HG02870 (cell line): ENCODE measurements at regions not wholly inside any gene's neighbourhood (a gene's known extent, or its start where the extent isn't known, plus 50 kb on each side); places are given as distances from the start of the nearest gene placed in this dataset.

Experiments
- ATAC-seq: cut with Tn5 transposase; IDR thresholded peaks from one replicate; pipeline ENCODE4 v1.9.1; 2021; ENCODE audit warnings: mild to moderate bottlenecking, moderate library complexity; ENCODE audit not compliant: unreplicated experiment

GRCh38 chr4:178894126-178894525, 1451.9 kb upstream of the AGA start:
- ATAC-seq, result no peak

- ATAC-seq, result no peak
These were observed 1456.8 kb upstream of the AGA start for GRCh38 chr4:178899084-178899483.

- no peak for ATAC-seq
These were observed 1475.5 kb upstream of the AGA start for GRCh38 chr4:178917756-178918155.

GRCh38 chr4:178937130-178937529, 1494.9 kb upstream of the AGA start:
- no peak for ATAC-seq

DNA sequence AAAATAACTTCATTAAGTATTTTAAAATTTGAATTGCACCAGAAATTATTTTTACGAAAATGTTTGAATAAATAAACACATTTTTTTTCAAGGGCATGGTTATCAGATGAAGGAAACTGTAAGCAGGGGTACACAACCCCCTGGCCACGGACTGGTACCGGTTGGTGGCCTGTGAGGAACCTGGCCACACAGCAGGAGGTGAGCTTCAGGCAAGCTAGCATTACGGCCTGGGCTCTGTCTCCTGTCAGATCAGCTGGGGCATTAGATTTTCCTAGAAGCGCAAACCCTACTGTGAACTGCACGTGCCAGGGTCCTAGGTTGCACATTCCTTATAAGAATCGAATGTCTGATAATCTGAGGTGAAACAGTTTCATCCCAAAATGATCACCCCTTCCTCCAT, 1499.7 kb upstream of the AGA start:
- no peak for ATAC-seq

DNA sequence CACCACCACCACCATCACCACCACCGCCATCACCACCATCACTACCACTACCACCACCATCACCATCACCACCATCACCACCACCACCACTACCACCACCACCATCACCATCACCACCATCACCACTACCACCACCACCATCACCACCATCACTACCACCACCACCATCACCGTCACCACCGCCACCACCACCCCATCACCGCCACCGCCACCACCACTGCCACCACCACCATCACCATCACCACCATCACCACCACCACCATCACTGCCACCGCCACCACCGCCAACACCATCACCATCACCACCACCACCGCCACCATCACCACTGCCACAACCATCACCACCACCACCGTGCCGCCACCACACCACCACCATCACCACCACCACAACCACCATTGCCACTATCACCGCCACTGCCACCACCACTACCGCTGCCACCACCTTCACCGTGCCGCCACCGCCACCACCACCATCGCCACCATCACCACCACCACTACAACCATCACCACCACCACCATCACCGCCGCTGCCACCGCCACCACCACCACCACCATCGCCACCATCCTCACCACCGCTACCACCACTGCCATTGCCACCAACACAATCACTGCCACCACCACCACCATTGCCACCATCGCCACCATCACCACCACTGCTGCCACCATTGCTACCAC, 1511.3 kb upstream of the AGA start:
- ATAC-seq, result no peak

GRCh38 chr4:178955614-178956013, 1513.4 kb upstream of the AGA start:
- no peak for ATAC-seq

DNA sequence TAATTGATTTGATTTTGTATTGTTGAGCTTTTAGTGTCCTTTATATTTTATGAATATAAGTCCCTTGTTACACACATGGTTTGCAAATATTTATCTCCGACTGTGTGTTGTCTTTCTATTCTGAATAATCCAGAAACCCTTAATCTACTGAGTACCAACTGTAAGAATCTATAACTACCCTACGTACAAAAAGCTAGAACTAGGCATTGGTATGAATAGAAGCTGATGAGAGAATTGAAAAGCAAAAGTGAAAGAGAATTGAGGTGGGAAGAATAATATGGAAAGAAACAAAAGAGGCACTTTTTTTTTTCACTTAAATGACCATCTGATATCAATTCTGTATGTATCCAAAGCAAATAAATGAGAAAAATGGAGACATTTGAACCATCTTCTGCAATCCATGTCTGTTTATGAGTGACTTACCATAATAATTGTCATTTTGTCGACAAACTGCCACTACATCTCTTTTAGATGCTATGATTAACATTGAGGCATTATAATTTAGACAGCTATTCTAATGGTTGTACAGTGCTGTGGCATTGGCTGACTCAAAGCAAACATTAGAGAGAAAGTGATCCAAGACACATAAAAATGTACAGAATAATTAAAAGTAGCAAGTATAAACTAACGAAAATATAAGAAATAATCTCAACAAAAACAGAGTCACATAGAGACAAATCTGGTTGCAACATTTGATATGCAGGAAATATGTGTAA, 1516.6 kb upstream of the AGA start:
- no peak for ATAC-seq

- no peak for ATAC-seq
These were observed 1521.3 kb upstream of the AGA start for GRCh38 chr4:178963446-178964045.

DNA sequence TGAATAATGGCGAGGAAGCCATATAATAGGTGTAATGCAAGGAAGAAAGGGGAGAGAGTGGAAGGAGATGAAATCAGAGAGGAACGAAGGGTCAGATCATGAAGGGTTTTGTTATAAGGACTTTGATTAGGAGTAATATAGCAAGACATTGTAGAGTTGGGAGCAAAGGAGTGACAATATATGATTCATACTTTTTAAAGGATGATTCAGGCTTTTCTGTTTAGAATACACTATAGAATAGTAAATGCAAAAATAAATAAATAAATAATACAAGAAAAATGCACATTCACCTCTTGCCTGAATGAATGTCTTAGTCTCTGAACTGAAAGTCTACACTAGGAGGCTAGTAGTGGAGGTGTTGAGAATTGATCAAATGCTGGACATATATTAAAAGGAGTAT, 1524.4 kb upstream of the AGA start:
- no peak for ATAC-seq

GRCh38 chr4:178970433-178971140, 1528.3 kb upstream of the AGA start:
- no peak for ATAC-seq

DNA sequence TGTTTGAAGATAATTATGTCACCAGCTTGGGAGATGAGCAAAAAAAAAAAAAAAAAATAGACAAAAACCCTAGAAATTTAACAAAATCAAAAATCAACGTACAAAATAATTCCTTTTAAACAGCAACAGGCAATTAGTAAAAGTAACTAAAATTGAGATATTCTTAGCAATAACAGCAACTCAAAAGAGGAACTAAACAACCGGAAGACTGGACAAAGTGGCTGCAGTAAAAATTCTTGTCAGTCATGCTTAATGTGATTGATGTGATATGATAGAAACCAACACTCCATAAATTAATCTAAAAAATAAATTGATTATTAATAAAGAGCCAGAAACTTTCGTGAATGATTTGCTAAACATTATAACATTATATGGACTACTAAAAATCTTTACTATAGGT, 1534.6 kb upstream of the AGA start:
- ATAC-seq, result no peak

- ATAC-seq, result no peak
These were observed 1551.1 kb upstream of the AGA start for GRCh38 chr4:178993306-178993705.

GRCh38 chr4:179001918-179002317, 1559.7 kb upstream of the AGA start:
- ATAC-seq, result no peak

DNA sequence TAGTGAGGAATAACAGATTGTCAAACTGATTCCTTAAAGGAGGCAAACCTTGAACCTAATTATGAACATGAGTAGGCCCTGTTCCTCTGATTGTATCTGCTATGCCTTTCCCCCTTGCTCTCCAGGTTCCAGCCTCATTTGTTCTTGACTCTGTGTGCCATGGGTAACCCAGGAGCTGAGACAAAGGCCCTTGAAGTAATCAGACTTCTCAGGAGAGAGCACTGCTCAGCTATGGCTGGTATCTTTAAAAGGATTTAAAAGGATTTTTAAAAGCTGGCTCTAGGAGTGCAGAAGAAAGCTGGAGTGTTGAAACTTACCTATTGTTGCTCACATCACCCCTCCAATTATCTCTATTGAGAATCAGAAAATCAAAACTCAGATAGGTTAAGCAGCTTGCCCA, 1565.5 kb upstream of the AGA start:
- no peak for ATAC-seq

DNA sequence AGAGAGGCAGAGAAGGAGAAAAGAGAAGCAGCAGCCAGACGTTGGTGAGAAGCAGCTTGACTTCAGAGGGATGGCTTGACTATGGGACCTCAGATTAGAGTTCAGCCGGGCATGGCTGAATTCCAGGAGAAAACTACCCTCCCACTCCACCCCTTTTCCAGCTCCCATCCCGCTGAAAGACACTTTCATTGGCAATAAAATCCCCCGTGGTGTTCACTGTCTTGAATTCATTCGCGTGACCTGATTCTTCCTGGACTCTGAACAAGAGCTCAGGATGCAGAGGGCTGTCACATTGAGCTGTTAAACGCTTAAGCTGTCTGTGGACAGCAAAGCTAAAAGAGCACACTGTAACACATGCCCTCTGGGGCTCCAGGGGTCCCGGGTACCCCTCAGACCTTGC, 1575.3 kb upstream of the AGA start:
- no peak for ATAC-seq

GRCh38 chr4:179027569-179027968, 1585.3 kb upstream of the AGA start:
- ATAC-seq, result no peak

- ATAC-seq, result no peak
These were observed 1586.1 kb upstream of the AGA start for GRCh38 chr4:179028321-179028720.

DNA sequence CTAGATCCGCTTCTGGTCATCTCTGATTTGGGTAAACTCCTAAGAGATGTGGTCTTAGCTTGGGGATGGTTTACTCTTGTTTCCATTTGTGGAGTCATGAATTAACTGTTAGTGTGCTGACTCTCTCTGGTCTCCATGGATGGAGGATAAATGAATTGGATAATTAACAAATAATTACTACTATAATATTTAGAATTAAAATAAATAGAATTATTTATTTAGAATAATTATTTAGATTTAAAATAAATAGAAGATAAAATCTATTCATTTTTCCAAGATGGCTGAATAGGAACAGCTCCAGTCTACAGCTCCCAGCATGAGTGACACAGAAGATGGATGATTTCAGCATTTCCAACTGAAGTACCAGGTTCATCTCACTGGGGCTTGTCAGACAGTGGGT, 1587.4 kb upstream of the AGA start:
- ATAC-seq, result no peak

GRCh38 chr4:179040259-179040658, 1598.0 kb upstream of the AGA start:
- no peak for ATAC-seq

DNA sequence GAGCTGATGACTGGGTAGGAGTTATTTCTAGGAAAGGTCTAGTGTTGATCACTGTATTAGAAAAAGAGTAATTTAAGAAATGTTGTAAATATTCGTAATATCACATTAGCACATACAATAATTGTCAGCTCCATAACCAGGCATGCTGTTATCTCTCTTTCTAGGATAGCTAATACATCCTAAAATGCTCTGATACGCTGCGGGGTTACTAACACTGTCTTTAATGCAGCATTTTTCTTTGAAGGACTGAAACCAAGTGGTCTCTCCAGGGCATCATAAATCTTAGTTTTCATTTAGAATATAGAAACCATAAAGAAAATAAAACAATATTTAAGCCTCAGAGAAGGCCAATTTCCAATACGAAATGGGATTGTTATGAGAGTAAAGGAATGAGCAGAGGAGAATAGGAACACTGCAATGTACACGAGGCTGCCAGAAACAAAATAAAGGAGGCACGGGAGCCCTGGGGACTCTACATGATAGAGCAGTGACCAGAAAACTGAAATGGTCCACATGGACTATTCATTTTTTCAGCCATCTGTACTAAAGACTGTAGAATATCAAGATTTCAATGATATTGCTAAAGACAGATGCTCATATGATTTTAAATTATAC, 1606.7 kb upstream of the AGA start:
- ATAC-seq, result no peak
